HG03457 (cell line): ENCODE measurements at regions not wholly inside any gene's neighbourhood (a gene's known extent, or its start where the extent isn't known, plus 50 kb on each side); places are given as distances from the start of the nearest gene placed in this dataset.

Source experiments
- ATAC-seq: cut with Tn5 transposase; IDR thresholded peaks from one replicate; pipeline ENCODE4 v1.9.1; 2021; ENCODE audit warnings: moderate number of reproducible peaks; ENCODE audit not compliant: unreplicated experiment

GRCh38 chr4:177687117-177687516, 244.9 kb upstream of the AGA start:
- no peak for ATAC-seq

- no peak for ATAC-seq
These were observed 250.7 kb upstream of the AGA start for GRCh38 chr4:177692907-177693306.

- ATAC-seq, result no peak
These were observed 254.3 kb upstream of the AGA start for GRCh38 chr4:177696438-177696966.

GRCh38 chr4:177699365-177700213, 257.4 kb upstream of the AGA start:
- ATAC-seq, result no peak

GRCh38 chr4:177706916-177707315, 264.7 kb upstream of the AGA start:
- ATAC-seq, result no peak

GRCh38 chr4:177713454-177713853, 271.2 kb upstream of the AGA start:
- no peak for ATAC-seq

GRCh38 chr4:177717407-177717806, 275.2 kb upstream of the AGA start:
- no peak for ATAC-seq

- ATAC-seq, result no peak
These were observed 276.3 kb upstream of the AGA start for GRCh38 chr4:177718514-177718913.

GRCh38 chr4:177726111-177726510, 283.9 kb upstream of the AGA start:
- no peak for ATAC-seq

GRCh38 chr4:177728361-177729152, 286.3 kb upstream of the AGA start:
- ATAC-seq, result no peak

- no peak for ATAC-seq
These were observed 287.4 kb upstream of the AGA start for GRCh38 chr4:177729681-177730080.

GRCh38 chr4:177737387-177737940, 295.2 kb upstream of the AGA start:
- no peak for ATAC-seq

- no peak for ATAC-seq
These were observed 298.3 kb upstream of the AGA start for GRCh38 chr4:177740563-177740962.

- ATAC-seq, result no peak
These were observed 317.5 kb upstream of the AGA start for GRCh38 chr4:177759729-177760128.

- ATAC-seq, result no peak
These were observed 319.5 kb upstream of the AGA start for GRCh38 chr4:177761692-177762091.

GRCh38 chr4:177769155-177769554, 326.9 kb upstream of the AGA start:
- no peak for ATAC-seq

GRCh38 chr4:177770776-177771175, 328.5 kb upstream of the AGA start:
- ATAC-seq, result no peak

GRCh38 chr4:177771645-177772044, 329.4 kb upstream of the AGA start:
- ATAC-seq, result no peak

- no peak for ATAC-seq
These were observed 336.4 kb upstream of the AGA start for GRCh38 chr4:177778623-177779022.

GRCh38 chr4:177785000-177785399, 342.8 kb upstream of the AGA start:
- no peak for ATAC-seq

GRCh38 chr4:177789610-177790009, 347.4 kb upstream of the AGA start:
- no peak for ATAC-seq

GRCh38 chr4:177791188-177791587, 349.0 kb upstream of the AGA start:
- ATAC-seq, result no peak
